ENCODE measurements at regions not wholly inside any gene's neighbourhood (a gene's known extent, or its start where the extent isn't known, plus 50 kb on each side); places are given as distances from the start of the nearest gene placed in this dataset.
A peak's percentile ranks its signal among the peaks of the same experiment; 100 is the strongest.

DNA sequence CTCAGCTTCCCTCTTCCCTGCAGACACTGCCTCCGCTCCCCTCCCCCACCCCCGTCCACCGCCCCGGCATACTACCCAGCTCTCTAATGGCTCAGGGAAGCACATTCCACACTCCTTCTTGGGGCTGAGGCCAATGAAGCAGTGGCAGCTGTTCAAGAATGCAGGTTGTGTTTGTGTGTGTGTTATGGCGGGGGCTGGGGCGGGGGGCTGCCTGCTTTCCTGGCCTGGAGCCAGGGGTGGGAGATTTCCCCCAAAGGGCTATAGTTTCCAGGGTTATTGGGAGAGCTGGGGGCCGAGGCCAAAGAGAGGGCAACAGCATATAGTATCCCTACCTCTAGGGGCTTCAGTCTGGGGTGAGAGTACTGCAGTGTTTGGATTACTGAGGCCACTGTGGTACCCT, 149.4 kb downstream of the EFNB1 start:
- TF ChIP-seq GATA2 (IDR thresholded peaks at IDR 0.05; ENCODE audit: low read depth, low read length) (no peak), GATA3 (IDR thresholded peaks at IDR 0.05; ENCODE audit: low read depth, low read length) (no peak)

DNA sequence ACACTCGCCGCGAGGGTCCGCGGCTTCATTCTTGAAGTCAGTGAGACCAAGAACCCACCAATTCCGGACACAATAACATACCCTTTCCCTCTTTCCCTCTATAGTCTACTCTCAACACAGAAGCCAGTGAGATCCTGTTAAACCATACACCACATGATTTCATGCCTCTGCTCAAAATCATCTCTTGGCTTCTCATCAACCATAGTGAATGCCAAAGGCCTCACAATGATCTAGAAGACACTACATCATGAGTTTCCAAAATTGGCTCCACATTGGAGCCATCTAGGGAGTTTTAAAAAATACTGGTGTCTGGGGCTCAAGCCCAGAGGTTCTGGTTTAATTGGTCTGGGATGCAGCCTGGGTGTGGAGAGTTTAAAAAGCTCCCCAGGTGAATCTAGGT, 124.5 kb downstream of the EFNB1 start:
- TF ChIP-seq GATA3 (IDR thresholded peaks at IDR 0.05; ENCODE audit: low read depth, low read length): no peak
- TF ChIP-seq GATA2 (IDR thresholded peaks at IDR 0.05; ENCODE audit: low read depth, low read length): no peak

DNA sequence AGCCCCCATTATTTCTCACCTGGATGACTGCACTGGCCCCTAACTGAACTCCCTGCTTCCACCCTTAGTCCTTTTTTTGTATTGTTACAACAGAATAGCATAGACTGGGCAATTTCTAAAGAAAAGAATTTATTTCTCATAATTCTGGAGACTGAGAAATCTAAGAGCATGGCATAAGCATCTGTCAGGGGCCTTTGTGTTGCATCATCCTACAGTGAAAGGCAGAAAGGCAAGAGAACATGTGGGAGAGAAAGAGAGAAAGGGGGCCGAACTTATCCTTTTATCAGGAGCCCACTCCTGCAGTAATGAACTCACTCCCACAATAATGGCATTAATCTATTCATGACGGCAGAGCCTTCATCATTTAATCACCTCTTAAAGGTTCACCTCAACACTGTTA, 122.1 kb downstream of the EFNB1 start:
- no peak for TF ChIP-seq GATA3 (IDR thresholded peaks at IDR 0.05; ENCODE audit: low read depth, low read length)
- TF ChIP-seq GATA2 (IDR thresholded peaks at IDR 0.05; ENCODE audit: low read depth, low read length): no peak

DNA sequence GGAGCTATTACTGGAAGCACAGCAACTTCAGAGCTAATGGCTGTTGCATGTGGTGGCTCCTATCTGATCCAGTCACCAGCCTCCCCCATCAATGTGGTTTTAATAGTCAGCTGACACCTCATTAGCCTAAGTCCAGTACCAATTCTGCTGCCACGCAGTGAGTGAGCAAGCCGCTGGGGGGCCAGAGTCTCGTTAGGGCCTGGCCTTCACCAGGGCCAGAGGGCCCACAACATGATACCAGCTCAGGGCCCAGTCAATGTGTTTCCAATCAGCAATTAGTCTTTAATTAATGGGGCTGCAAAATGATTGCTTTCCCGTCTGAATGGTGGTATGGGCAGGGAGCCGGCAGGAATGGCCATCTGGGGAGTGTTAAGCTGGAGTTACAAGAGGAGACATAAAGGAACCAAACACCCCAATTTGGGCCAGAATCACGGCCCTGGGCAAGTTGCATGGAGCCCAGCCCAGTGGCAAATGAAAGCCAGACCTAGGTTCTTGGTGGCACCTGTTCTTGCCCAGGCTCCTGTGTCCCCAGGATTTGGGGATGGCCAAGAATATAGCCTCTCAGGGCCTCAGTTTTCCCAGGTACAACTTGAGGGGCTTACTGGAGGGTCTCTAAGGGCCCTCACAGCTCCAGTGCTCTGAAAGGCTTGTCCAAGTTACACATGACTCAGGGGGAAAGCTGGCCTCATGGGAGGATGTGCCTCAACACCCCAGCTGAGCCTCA, 119.2 kb downstream of the EFNB1 start:
- no peak for TF ChIP-seq GATA3 (IDR thresholded peaks at IDR 0.05; ENCODE audit: low read depth, low read length)
- peak; percentile 58 for TF ChIP-seq GATA2 (IDR thresholded peaks at IDR 0.05; ENCODE audit: low read depth, low read length)

DNA sequence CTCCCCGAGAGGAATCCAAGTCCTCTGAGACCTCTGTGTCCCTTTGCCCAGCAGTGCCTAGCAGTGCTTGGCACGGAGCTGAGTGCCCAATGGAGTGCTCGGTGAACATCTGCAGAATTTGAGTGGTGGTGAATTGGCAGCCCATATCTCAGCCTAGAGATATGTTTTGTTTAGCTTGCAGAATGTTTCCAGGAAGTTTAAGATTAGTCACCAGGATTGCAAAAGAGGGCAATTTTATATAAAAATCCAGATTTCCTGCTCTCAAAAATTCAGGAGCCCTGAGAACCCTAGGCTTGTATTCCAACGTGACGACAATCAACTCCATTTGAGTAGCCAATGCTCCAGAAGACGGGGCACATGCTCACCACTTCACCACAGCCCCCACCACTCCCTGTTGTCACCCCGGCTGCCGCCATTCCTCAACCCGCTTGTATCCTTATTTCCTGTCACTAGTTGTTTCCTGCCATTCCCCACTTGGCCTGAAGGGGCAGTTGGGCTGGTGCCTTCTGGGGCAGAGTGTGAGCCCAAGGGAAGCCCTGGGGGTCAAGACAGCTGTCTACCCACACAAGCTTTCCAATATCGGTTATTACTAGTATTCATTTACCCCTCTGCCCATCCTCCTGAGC, 116.9 kb downstream of the EFNB1 start:
- no peak for TF ChIP-seq GATA2 (IDR thresholded peaks at IDR 0.05; ENCODE audit: low read depth, low read length)
- no peak for TF ChIP-seq GATA3 (IDR thresholded peaks at IDR 0.05; ENCODE audit: low read depth, low read length)

DNA sequence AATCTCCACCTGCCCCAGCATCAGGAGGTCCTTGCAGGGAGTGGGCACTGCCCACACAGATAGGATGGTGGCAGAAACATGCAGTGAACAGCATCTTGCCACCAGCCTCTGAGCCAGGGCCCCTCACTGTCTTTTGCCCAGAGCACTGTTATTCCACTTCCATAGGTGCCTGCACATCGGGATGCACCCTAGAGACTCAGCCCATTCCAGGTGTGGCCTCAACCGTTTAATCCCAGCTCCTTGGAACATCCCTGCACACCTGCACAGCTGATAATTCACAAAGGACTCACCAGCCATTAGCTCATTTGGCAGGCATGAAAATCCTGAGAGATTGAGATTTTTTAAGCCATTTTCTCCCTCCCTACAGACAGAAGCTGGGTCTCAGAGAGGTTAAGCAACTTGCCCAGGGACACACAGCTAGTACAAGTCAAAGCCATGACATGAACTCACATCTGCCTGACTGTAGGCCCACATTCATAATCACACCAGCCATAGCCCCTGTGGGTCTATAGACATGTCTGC, 116.3 kb downstream of the EFNB1 start:
- TF ChIP-seq GATA3 (IDR thresholded peaks at IDR 0.05; ENCODE audit: low read depth, low read length) (no peak), GATA2 (IDR thresholded peaks at IDR 0.05; ENCODE audit: low read depth, low read length) (no peak)

DNA sequence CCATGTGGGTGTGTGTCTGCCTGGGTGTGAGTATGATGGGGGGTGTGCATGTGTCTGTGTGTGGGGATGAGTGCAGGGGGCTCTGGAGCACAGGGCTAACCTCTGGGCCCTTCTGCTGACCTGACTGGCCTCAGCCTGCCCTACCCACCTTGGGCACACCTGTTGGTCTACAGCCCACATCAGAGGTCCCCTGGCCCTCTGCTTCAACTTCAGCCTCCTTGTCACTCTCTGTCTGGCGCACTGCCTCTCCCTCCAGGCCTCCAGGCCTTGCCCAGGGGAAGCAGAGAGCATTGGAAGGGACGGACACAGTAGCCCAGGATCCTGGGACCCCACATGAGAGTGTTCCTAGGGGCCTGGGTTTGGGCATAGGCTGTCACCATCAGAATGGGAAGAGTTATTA, 115.4 kb downstream of the EFNB1 start:
- TF ChIP-seq GATA3 (IDR thresholded peaks at IDR 0.05; ENCODE audit: low read depth, low read length): no peak
- no peak for TF ChIP-seq GATA2 (IDR thresholded peaks at IDR 0.05; ENCODE audit: low read depth, low read length)

DNA sequence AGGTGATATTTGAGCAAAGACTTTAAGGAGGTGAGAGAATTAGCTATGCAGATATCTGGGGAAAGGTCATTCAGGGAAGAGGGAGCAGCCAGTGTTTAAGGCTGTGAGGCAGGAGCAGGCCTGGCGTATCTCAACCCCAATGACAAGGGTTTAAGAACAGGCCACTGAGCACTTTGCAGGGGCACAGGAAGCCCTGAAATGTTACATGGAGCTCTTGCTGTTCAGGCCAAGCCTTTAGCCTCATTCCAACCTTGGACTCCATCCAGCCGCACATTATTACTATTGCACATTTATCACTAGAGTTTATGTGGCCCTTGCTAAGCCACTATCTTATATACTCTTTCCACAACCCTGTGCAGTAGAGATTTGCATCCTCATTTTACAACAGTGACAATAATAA, 114.0 kb downstream of the EFNB1 start:
- TF ChIP-seq GATA3 (IDR thresholded peaks at IDR 0.05; ENCODE audit: low read depth, low read length): no peak
- TF ChIP-seq GATA2 (IDR thresholded peaks at IDR 0.05; ENCODE audit: low read depth, low read length): no peak

DNA sequence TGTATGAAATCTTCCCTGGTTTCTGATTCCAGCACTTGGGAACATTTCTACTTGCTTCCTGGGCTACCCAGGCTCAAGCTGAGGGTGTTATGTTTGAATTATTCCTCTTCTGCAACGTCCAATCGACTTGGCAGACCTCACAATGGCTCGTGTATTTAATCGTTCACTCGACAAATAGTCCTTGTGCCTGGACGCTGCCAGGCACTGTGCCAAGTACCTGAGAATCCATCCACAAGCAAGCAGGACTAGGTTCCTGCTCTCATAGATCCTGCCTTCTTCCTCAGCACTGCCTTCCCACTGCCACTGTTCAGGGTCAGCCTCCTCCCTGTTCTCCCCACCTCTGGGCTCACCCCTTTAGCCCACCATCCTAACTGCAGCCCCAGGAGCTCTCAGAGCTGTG, 113.3 kb downstream of the EFNB1 start:
- no peak for TF ChIP-seq GATA3 (IDR thresholded peaks at IDR 0.05; ENCODE audit: low read depth, low read length)
- no peak for TF ChIP-seq GATA2 (IDR thresholded peaks at IDR 0.05; ENCODE audit: low read depth, low read length)

DNA sequence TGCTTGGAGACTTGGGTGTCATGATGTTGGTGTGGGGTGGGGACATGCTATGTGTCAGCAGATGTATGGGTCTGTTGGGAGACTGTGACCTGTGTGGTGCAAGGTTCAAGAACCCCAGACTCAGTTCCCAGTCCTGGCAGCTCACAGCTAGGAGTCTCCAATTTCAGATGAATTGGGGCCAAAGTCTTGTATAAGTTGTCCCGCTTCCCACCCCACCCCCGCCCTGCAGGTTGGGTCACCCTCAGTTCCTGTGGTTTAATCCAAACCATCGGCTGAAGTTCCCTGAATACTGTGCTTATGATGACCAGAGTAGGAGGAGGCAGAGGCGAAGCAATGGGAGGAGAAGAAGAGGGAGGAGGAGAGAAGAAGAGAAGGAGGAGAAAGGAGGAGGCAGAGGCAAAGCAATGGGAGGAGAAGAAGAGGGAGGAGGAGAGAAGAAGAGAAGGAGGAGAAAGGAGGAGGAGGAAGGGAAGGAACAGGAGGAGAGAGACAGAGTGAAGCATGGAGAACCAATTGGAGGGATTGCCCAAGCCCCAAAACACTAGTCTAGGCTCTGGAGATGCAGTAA, 112.6 kb downstream of the EFNB1 start:
- TF ChIP-seq GATA3 (IDR thresholded peaks at IDR 0.05; ENCODE audit: low read depth, low read length) (no peak), GATA2 (IDR thresholded peaks at IDR 0.05; ENCODE audit: low read depth, low read length) (no peak)

DNA sequence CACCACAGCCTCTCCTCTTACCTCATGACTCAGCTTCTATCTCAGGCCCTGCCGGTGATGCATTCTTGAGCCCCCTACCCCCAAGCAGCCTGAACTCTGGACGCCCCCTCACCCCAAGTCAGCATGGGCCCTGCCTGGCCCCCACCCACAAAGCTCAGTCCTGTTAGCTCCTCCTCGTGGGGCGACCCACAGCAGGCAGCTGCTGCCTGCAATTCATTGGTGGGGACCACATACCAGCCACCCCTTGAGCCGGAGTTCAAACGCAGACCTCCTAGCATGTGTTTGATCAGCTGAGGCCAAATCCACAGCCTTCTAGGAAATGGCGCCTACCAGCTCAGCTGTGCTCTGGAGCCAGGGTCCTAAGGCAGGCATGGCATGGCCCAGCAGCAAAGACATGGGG, 111.8 kb downstream of the EFNB1 start:
- no peak for TF ChIP-seq GATA3 (IDR thresholded peaks at IDR 0.05; ENCODE audit: low read depth, low read length)
- no peak for TF ChIP-seq GATA2 (IDR thresholded peaks at IDR 0.05; ENCODE audit: low read depth, low read length)

DNA sequence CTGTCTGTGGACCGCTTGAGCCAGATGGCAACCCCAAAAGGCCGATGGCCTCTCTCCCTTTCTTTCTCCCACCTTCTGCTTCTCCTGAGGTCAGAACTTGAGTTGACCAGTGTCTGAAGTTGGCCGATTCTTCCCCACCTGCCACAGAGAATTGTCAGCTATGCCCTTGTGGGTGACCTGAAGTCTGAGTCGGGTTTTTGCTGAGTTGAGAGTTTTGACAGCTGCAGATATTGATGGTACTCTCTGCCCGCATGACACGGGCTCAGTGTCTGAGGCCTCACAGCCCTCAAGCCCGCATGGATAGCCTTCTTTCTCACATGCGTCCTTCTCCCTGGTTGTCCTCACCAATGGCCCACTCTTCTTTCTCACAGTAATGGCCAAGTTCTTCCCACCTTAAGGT, 111.0 kb downstream of the EFNB1 start:
- no peak for TF ChIP-seq GATA3 (IDR thresholded peaks at IDR 0.05; ENCODE audit: low read depth, low read length)
- no peak for TF ChIP-seq GATA2 (IDR thresholded peaks at IDR 0.05; ENCODE audit: low read depth, low read length)

DNA sequence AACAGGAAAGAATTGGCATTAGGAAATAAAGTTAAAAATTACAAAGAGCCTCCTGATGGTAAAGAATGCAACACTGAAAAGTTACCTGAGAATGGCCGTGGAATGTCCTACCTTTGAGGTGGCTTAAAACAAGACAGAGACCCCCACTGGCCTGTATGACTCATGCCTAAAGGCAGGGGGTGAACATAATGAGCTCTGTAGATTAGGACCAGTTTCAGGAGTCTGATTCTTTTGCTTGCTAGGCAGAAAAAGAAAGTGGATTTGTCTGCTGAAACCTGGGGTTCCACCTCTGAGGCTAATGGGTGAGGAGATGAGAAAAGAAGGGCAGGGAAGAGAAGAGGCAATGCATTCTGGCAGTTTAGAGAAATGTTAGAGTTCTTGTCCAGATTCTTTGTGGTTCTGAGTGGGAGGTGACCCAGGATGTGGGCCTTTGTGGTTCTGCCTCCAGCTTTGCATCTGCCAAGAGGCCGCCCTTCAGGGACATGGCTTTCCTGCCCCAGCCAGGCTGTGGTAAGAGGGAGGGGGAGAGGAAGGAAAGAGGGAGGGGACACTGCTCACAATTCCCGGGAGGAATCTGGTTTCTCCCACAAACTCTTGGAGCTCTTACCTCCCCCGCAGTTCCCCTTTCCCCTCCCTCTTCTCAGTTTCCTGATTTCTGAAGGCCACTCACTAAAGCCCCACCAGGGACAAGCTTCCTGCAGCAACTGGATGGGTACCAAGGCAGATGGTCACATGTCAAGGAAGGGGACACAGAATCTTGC, 109.6 kb downstream of the EFNB1 start:
- TF ChIP-seq GATA2 (IDR thresholded peaks at IDR 0.05; ENCODE audit: low read depth, low read length) (no peak), GATA3 (IDR thresholded peaks at IDR 0.05; ENCODE audit: low read depth, low read length) (no peak)

DNA sequence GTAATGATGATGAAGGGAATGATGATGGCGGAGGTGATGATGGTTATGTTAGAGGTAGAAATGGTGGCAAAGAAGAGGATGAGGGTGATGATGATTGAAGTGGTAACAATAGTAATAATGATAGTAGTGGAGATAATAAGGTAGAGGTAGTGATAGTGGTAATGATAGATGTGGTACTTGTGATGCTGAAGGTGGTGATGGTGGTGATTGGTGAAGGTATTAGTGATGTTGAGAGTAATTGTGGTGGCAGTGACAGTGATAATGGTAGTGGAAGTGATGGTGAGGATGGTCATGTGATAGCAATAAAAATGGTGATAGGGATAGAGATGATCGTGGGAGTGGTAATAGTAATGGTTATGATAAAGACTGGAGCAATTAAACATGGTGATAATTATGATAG, 108.8 kb downstream of the EFNB1 start:
- TF ChIP-seq GATA2 (IDR thresholded peaks at IDR 0.05; ENCODE audit: low read depth, low read length) (no peak), GATA3 (IDR thresholded peaks at IDR 0.05; ENCODE audit: low read depth, low read length) (no peak)

Data from SH-SY5Y (cell line).